ENCODE measurements at regions not wholly inside any gene's neighbourhood (a gene's known extent, or its start where the extent isn't known, plus 50 kb on each side); places are given as distances from the start of the nearest gene placed in this dataset.

DNA sequence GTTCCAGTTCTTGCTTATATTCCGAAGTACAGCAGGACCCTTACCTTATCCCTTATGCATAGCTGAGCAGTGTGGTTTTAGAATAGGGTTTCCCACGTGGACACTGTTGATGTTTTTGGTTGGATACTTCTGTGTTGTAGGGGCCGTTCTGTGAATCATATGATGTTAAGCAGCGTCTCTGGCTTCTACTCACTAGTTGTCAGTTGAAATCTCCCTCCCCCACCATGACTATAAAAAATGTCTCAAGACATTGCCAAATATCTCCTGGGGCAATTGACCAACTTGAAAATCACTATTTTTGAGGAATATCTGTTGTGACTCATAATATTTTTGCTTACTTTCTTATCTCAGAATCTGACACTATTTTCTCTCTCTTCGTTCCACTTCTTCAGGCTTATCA lies 713.7 kb downstream of the TSN start:
- ChIA-PET CTCF (ENCODE audit: partially characterized antibody) (interaction anchor here (1.5 kb wide), 1 partner anchor 18 kb away, joined by 7 read pairs; no protein-coding TSS in a partner anchor), POLR2A (ENCODE audit: partially characterized antibody) (no interaction called here)
- Histone ChIP-seq H3K4ac (replicated peaks; ENCODE audit: insufficient read length, low read depth, low read length) (no peak overlapping the region), H3K9ac (replicated peaks in 1 of 4; ENCODE audit: extremely low read depth in 1 of 4, low read depth in 3 of 4, low read length in 3 of 4) (no peak overlapping the region; a peak in 1 of 7 replicates), H4K20me1 (replicated peaks in 1 of 2; ENCODE audit: control insufficient read depth in 1 of 2, insufficient read depth in 2 of 2, low read length in 2 of 2) (no peaks in the 10 kb centered on the region), H3K23ac (ENCODE audit: insufficient read length) (no peak overlapping the region), H3K18ac (ENCODE audit: extremely low read depth, low read length) (no peak overlapping the region), H3K27me3 (replicated peaks in 1 of 4; ENCODE audit: control insufficient read depth in 3 of 4, extremely low read depth in 1 of 4, insufficient read depth in 3 of 4, low read length in 3 of 4) (no peaks in the 10 kb centered on the region), H3K23me2 (ENCODE audit: low read depth, low read length) (no peaks in the 10 kb centered on the region), H4K91ac (replicated peaks; ENCODE audit: insufficient read length, low read length) (no peak overlapping the region), H3K4me1 (replicated peaks in 1 of 4; ENCODE audit: control insufficient read depth in 3 of 4, insufficient read depth in 4 of 4, low read length in 3 of 4) (peaks cover 0 to 3% (median 0%) of the 10 kb centered on the region in 4 experiments; a peak in 1 of 7 replicates), H2BK120ac (replicated peaks; ENCODE audit: low read depth, low read length) (no peak overlapping the region), H3K9me3 (ENCODE audit: insufficient read depth in 2 of 2, low read depth in 1 of 2, low read length in 1 of 2) (peaks cover 0 to 3% of the 10 kb centered on the region in 2 experiments; a peak in 1 of 4 replicates), H3K14ac (ENCODE audit: insufficient read length) (no peak overlapping the region), H3K79me2 (ENCODE audit: control insufficient read depth in 1 of 2, insufficient read depth in 2 of 2, low read length in 2 of 2) (no peaks in the 10 kb centered on the region), H2AFZ (ENCODE audit: low read length) (no peak overlapping the region), H2BK20ac (ENCODE audit: low read length) (no peak overlapping the region), H3K27ac (ENCODE audit: low read depth, low read length) (no peak overlapping the region), H3K36me3 (ENCODE audit: control insufficient read depth in 2 of 4, insufficient read depth in 4 of 4, low read length in 3 of 4) (no peaks in the 10 kb centered on the region), H2BK15ac (ENCODE audit: low read length) (no peak overlapping the region), H3K4me2 (ENCODE audit: insufficient read depth in 1 of 2, low read depth in 2 of 2, low read length in 2 of 2) (no peak overlapping the region), H3K56ac (replicated peaks; ENCODE audit: insufficient read length, low read depth, low read length) (no peak overlapping the region), H4K8ac (ENCODE audit: extremely low read depth, insufficient read depth, low read length) (no peak overlapping the region), H3K4me3 (ENCODE audit: extremely low read depth in 1 of 4, insufficient read depth in 2 of 4, low read depth in 3 of 4, low read length in 4 of 4) (no peak overlapping the region), H2AK5ac (ENCODE audit: low read depth, low read length) (no peak overlapping the region), H3K79me1 (ENCODE audit: low read depth, low read length) (no peaks in the 10 kb centered on the region), H4K5ac (ENCODE audit: insufficient read length, low read depth, low read length) (no peak overlapping the region), H2BK5ac (ENCODE audit: low read depth, low read length) (no peak overlapping the region), H2BK12ac (ENCODE audit: low read depth, low read length) (no peak overlapping the region)
- WGBS, 2 experiments (ENCODE audit: extremely low coverage in 1 of 2, insufficient coverage in 1 of 2, insufficient read length in 1 of 2, insufficient replicate concordance in 2 of 2, low coverage in 1 of 2, low lambda C conversion rate in 2 of 2, missing lambda C conversion rate in 1 of 2): 94% methylated on average over 5 of the region's 5 CpGs; no CpG with 5 or more reads in 1 of the 2 experiments
- no peak for DNase-seq (ENCODE audit: low read depth in 1 of 2, low spot score in 2 of 2)
- TF ChIP-seq EZH2 (IDR thresholded peaks at IDR 0.05; ENCODE audit: low read depth, low read length, severe bottlenecking) (no peak), BACH1 (IDR thresholded peaks at IDR 0.05; ENCODE audit: low read length) (no peak), POLR2AphosphoS5 (IDR thresholded peaks at IDR 0.05; ENCODE audit: low read depth, low read length) (no peak), SIN3A (conservative IDR thresholded peaks at IDR 0.05 in 1 of 2, IDR thresholded peaks at IDR 0.05 in 1 of 2; ENCODE audit: low read depth in 1 of 2, low read length in 2 of 2) (no peak)
- TF ChIP-seq, protein P1, sequence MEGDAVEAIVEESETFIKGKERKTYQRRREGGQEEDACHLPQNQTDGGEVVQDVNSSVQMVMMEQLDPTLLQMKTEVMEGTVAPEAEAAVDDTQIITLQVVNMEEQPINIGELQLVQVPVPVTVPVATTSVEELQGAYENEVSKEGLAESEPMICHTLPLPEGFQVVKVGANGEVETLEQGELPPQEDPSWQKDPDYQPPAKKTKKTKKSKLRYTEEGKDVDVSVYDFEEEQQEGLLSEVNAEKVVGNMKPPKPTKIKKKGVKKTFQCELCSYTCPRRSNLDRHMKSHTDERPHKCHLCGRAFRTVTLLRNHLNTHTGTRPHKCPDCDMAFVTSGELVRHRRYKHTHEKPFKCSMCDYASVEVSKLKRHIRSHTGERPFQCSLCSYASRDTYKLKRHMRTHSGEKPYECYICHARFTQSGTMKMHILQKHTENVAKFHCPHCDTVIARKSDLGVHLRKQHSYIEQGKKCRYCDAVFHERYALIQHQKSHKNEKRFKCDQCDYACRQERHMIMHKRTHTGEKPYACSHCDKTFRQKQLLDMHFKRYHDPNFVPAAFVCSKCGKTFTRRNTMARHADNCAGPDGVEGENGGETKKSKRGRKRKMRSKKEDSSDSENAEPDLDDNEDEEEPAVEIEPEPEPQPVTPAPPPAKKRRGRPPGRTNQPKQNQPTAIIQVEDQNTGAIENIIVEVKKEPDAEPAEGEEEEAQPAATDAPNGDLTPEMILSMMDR (IDR thresholded peaks at IDR 0.05; ENCODE audit: control extremely low read depth in 1 of 3, insufficient read depth in 1 of 3, low read depth in 1 of 3, low read length in 3 of 3): no peak
- FAIRE-seq: no peak
